K562 (cell line): ENCODE measurements at regions not wholly inside any gene's neighbourhood (a gene's known extent, or its start where the extent isn't known, plus 50 kb on each side); places are given as distances from the start of the nearest gene placed in this dataset.

Experiments used
- ATAC-seq: fragments of 200-7000 bp; cut with Tn5 transposase; 3 replicates; pipeline ENCODE4 v1.9.1; 2020; ENCODE audit warnings: moderate library complexity
- BruUV-seq: library from RNA; stranded (reverse); fragments of 400-500 nt; replicated peaks from 2 replicates; lab custom pipeline; 2021; lab: Mats Ljungman, UMichigan
- CTCF ChIA-PET: fragments of 300-600 bp; formaldehyde crosslinking; extraction: SDS; loops from one replicate; lab custom pipeline; 2021; ENCODE audit warnings: low intra/inter-chr PET ratio; lab: Yijun Ruan, JAX
- POLR2A ChIA-PET: fragments of 300-600, 350-650 bp; sonication (Branson Sonifier 250); formaldehyde crosslinking; extraction: SDS; loops from one replicate; lab custom pipeline; 2021; ENCODE audit warnings: antibody characterized with exemption, inconsistent platforms; lab: Yijun Ruan, JAX
- DNase-seq, 4 experiments: peaks; one replicate each; pipeline versions ENCODE4 v3.0.0 to v3.0.0-alpha.2; 2011 to 2018; ENCODE audit warnings: low spot score in 3 of 4, mixed read lengths in 3 of 4; ENCODE audit errors: extremely low read depth in 1 of 4
- FAIRE-seq: peaks from 2 replicates; lab custom pipeline; 2011; peaks lifted over from hg19 to GRCh38; lab: Jason Lieb, UNC
- H2AFZ ChIP-seq: 2 replicates; pipeline ENCODE4 v1.6.0; 2011; ENCODE audit warnings: low read depth, low read length, control low read depth, inconsistent platforms
- H3K27ac ChIP-seq: fragments of 200-600 bp; 3 replicates; pipeline ENCODE4 v1.8.0; 2011; ENCODE audit warnings: low read depth, mild to moderate bottlenecking, control low read depth, inconsistent platforms, low read length, moderate library complexity, mixed read lengths; ENCODE audit errors: extremely low read depth
- H3K27me3 ChIP-seq, 2 experiments: fragments of 300-600 bp in 1 of 2; 2 replicates in 1 of 2; 3 replicates in 1 of 2; pipeline versions ENCODE4 v1.6.0 to v1.8.0; 2011; ENCODE audit warnings: inconsistent platforms in 2 of 2, low read length in 2 of 2, mild to moderate bottlenecking in 1 of 2, mixed read lengths in 1 of 2, moderate library complexity in 1 of 2; ENCODE audit not compliant: control insufficient read depth in 2 of 2, insufficient read depth in 2 of 2
- H3K36me3 ChIP-seq: fragments of 300-600 bp; 3 replicates; pipeline ENCODE4 v1.8.0; 2011; ENCODE audit warnings: mild to moderate bottlenecking, low read length, inconsistent platforms; ENCODE audit not compliant: control insufficient read depth, insufficient read depth
- H3K4me1 ChIP-seq, 2 experiments: fragments of 200-600 bp in 1 of 2; replicated peaks in 1 of 2; 2 replicates in 1 of 2; 3 replicates in 1 of 2; pipeline versions ENCODE4 v1.5.1 to v1.8.0; 2011; ENCODE audit warnings: inconsistent platforms in 2 of 2, low read length in 2 of 2, mild to moderate bottlenecking in 1 of 2, mixed read lengths in 1 of 2, moderate library complexity in 1 of 2; ENCODE audit not compliant: control insufficient read depth in 2 of 2, insufficient read depth in 2 of 2
- H3K4me2 ChIP-seq: 2 replicates; pipeline ENCODE4 v1.6.1; 2011; ENCODE audit warnings: low read length, control low read depth, inconsistent platforms, mixed read lengths; ENCODE audit not compliant: insufficient read depth
- H3K4me3 ChIP-seq: fragments of 200-600 bp; sonication (generic), shearing (Covaris generic); 2 replicates; pipeline ENCODE4 v1.5.1; 2016; ENCODE audit warnings: control low read depth, inconsistent platforms
- H3K79me2 ChIP-seq: fragments of 200-600 bp; 3 replicates; pipeline ENCODE4 v1.8.0; 2011; ENCODE audit warnings: low read length, inconsistent platforms; ENCODE audit not compliant: control insufficient read depth, insufficient read depth
- H3K9ac ChIP-seq, 2 experiments: 2 replicates each; pipeline versions ENCODE4 v1.6.0 to v1.6.1; 2011; ENCODE audit warnings: low read depth in 2 of 2, low read length in 2 of 2, control low read depth in 1 of 2, inconsistent platforms in 1 of 2, mild to moderate bottlenecking in 1 of 2, mixed read lengths in 1 of 2; ENCODE audit not compliant: insufficient read depth in 1 of 2
- H3K9me1 ChIP-seq: one replicate; pipeline ENCODE4 v1.6.0; 2011; ENCODE audit warnings: inconsistent platforms, mild to moderate bottlenecking, low read length, moderate library complexity; ENCODE audit not compliant: control insufficient read depth, insufficient read depth
- H3K9me3 ChIP-seq: replicated peaks from 2 replicates; pipeline ENCODE4 v1.5.1; 2011; ENCODE audit warnings: low read depth, low read length, inconsistent platforms; ENCODE audit not compliant: control insufficient read depth, insufficient read depth
- H4K20me1 ChIP-seq: replicated peaks from 2 replicates; pipeline ENCODE4 v1.6.1; 2011; ENCODE audit warnings: low read length, inconsistent platforms, mixed read lengths; ENCODE audit not compliant: control insufficient read depth, insufficient read depth
- ATF7 ChIP-seq: fragments of 450-650 bp; IDR thresholded peaks from 2 replicates; pipeline ENCODE4 v1.7.1; 2014; ENCODE audit warnings: mild to moderate bottlenecking, moderate library complexity
- FOXK2 ChIP-seq, 2 experiments: fragments of 450-650 bp; IDR thresholded peaks in 1 of 2; conservative IDR thresholded peaks in 1 of 2; 2 replicates each; pipeline ENCODE4 v1.6.1; 2016; ENCODE audit warnings: low read depth in 2 of 2, mild to moderate bottlenecking in 1 of 2
- IFI16 ChIP-seq: fragments of 250-450 bp; sonication (Bioruptor Pico); IDR thresholded peaks from 2 replicates; pipeline ENCODE4 v2.1.2; 2022; ENCODE audit warnings: mild to moderate bottlenecking, inconsistent platforms
- SP1 ChIP-seq: sonication (generic); formaldehyde crosslinking; IDR thresholded peaks from 2 replicates; pipeline ENCODE4 v1.8.1; 2022; ENCODE audit warnings: mild to moderate bottlenecking, missing genetic modification reagents
- WGBS: fragments of 100-300 bp; shearing (Covaris generic); methylation state at CpG from one replicate; pipeline ENCODE4 v1.1.6; 2016; ENCODE audit warnings: low coverage, mixed read lengths; ENCODE audit not compliant: insufficient coverage; ENCODE audit errors: missing lambda C conversion rate; 5-methylcytosine and 5-hydroxymethylcytosine counted together
- in situ Hi-C: fragments of 300-500 bp; cut with MboI; formaldehyde crosslinking; loops from 4 replicates; pipeline ENCODE4 v1.15.0; 2018; ENCODE audit warnings: inconsistent platforms, mixed read lengths
- intact Hi-C: fragments of 100-400 bp; cut with micrococcal nuclease; formaldehyde crosslinking; loops from 2 replicates; pipeline ENCODE4 v1.14.2; 2022
- TF ChIP-seq, protein P1 (sequence below): sonication (generic); formaldehyde crosslinking; IDR thresholded peaks from 2 replicates; pipeline ENCODE4 v1.5.0; 2020; ENCODE audit warnings: missing genetic modification reagents
- TF ChIP-seq, protein P2 (sequence below): sonication (generic); formaldehyde crosslinking; IDR thresholded peaks from 2 replicates; pipeline ENCODE4 v1.9.0; 2022; ENCODE audit warnings: mild to moderate bottlenecking, missing genetic modification reagents

DNA sequence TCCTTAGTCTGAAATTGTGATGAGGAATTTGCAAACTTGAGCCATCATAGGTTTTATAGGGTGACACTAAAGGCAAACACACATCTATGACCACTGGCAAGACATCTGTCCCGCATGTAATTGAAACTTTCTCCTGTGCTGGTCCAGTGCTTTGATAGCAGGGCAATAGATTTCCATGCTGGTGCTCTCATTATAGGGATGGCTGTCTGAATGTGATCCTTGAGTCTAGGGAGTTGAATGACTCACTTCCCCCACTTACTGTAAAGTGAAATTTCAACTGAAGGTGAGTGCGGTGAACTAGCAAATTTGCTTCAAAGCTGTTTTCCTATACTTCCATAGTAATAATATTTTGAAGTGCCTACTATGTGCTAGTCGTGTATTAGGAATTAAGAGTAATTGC, 1630.0 kb downstream of the STIM2 start:
- H3K4me2 ChIP-seq, result no peak overlapping the region
- CTCF ChIA-PET, result no interaction called here
- no peak overlapping the region for H3K9ac ChIP-seq
- H3K27me3 ChIP-seq, result no peaks in the 10 kb centered on the region
- H3K36me3 ChIP-seq, result no peaks in the 10 kb centered on the region
- no peaks in the 10 kb centered on the region for H3K4me1 ChIP-seq
- no peaks in the 10 kb centered on the region for H3K9me3 ChIP-seq
- no peak overlapping the region for H3K4me3 ChIP-seq
- DNase-seq, result no peak
- no peaks in the 10 kb centered on the region for H4K20me1 ChIP-seq
- WGBS, result 2% methylated on average over 3 of the region's 3 CpGs
- intact Hi-C loops (no loop called here), in situ Hi-C loops (no loop called here)
- FAIRE-seq, result no peak
- no peaks in the 10 kb centered on the region for H3K79me2 ChIP-seq
- POLR2A ChIA-PET, result no interaction called here
- no peak overlapping the region for H3K27ac ChIP-seq
- H3K9me1 ChIP-seq, result no peaks in the 10 kb centered on the region
- no peak for ATAC-seq
- no peak overlapping the region for H2AFZ ChIP-seq
- no TSS peak for BruUV-seq
- TF ChIP-seq SP1, result no peak
- TF ChIP-seq, protein P1, sequence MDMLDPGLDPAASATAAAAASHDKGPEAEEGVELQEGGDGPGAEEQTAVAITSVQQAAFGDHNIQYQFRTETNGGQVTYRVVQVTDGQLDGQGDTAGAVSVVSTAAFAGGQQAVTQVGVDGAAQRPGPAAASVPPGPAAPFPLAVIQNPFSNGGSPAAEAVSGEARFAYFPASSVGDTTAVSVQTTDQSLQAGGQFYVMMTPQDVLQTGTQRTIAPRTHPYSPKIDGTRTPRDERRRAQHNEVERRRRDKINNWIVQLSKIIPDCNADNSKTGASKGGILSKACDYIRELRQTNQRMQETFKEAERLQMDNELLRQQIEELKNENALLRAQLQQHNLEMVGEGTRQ, result no peak
- no peak for TF ChIP-seq ATF7
- TF ChIP-seq FOXK2 (conservative IDR thresholded peaks at IDR 0.05 in 1 of 2, IDR thresholded peaks at IDR 0.05 in 1 of 2; ENCODE audit: low read depth in 2 of 2), result no peak
- TF ChIP-seq, protein P2, sequence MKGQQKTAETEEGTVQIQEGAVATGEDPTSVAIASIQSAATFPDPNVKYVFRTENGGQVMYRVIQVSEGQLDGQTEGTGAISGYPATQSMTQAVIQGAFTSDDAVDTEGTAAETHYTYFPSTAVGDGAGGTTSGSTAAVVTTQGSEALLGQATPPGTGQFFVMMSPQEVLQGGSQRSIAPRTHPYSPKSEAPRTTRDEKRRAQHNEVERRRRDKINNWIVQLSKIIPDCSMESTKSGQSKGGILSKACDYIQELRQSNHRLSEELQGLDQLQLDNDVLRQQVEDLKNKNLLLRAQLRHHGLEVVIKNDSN, result no peak
- no peak for TF ChIP-seq IFI16 (CRISPR knock-in tag)
